K562 (cell line): ENCODE measurements at regions not wholly inside any gene's neighbourhood (a gene's known extent, or its start where the extent isn't known, plus 50 kb on each side); places are given as distances from the start of the nearest gene placed in this dataset.

Source experiments
- ATAC-seq: fragments of 200-7000 bp; cut with Tn5 transposase; 3 replicates; pipeline ENCODE4 v1.9.1; 2020; ENCODE audit warnings: moderate library complexity
- BruUV-seq: library from RNA; stranded (reverse); fragments of 400-500 nt; replicated peaks from 2 replicates; lab custom pipeline; 2021; lab: Mats Ljungman, UMichigan
- CTCF ChIA-PET: fragments of 300-600 bp; formaldehyde crosslinking; extraction: SDS; loops from one replicate; lab custom pipeline; 2021; ENCODE audit warnings: low intra/inter-chr PET ratio; lab: Yijun Ruan, JAX
- POLR2A ChIA-PET: fragments of 300-600, 350-650 bp; sonication (Branson Sonifier 250); formaldehyde crosslinking; extraction: SDS; loops from one replicate; lab custom pipeline; 2021; ENCODE audit warnings: antibody characterized with exemption, inconsistent platforms; lab: Yijun Ruan, JAX
- DNase-seq, 4 experiments: peaks; one replicate each; pipeline versions ENCODE4 v3.0.0 to v3.0.0-alpha.2; 2011 to 2018; ENCODE audit warnings: low spot score in 3 of 4, mixed read lengths in 3 of 4; ENCODE audit errors: extremely low read depth in 1 of 4
- FAIRE-seq: peaks from 2 replicates; lab custom pipeline; 2011; peaks lifted over from hg19 to GRCh38; lab: Jason Lieb, UNC
- H2AFZ ChIP-seq: 2 replicates; pipeline ENCODE4 v1.6.0; 2011; ENCODE audit warnings: low read depth, low read length, control low read depth, inconsistent platforms
- H3K27ac ChIP-seq: fragments of 200-600 bp; 3 replicates; pipeline ENCODE4 v1.8.0; 2011; ENCODE audit warnings: low read depth, mild to moderate bottlenecking, control low read depth, inconsistent platforms, low read length, moderate library complexity, mixed read lengths; ENCODE audit errors: extremely low read depth
- H3K27me3 ChIP-seq, 2 experiments: fragments of 300-600 bp in 1 of 2; 2 replicates in 1 of 2; 3 replicates in 1 of 2; pipeline versions ENCODE4 v1.6.0 to v1.8.0; 2011; ENCODE audit warnings: inconsistent platforms in 2 of 2, low read length in 2 of 2, mild to moderate bottlenecking in 1 of 2, mixed read lengths in 1 of 2, moderate library complexity in 1 of 2; ENCODE audit not compliant: control insufficient read depth in 2 of 2, insufficient read depth in 2 of 2
- H3K36me3 ChIP-seq: fragments of 300-600 bp; 3 replicates; pipeline ENCODE4 v1.8.0; 2011; ENCODE audit warnings: mild to moderate bottlenecking, low read length, inconsistent platforms; ENCODE audit not compliant: control insufficient read depth, insufficient read depth
- H3K4me1 ChIP-seq, 2 experiments: fragments of 200-600 bp in 1 of 2; replicated peaks in 1 of 2; 2 replicates in 1 of 2; 3 replicates in 1 of 2; pipeline versions ENCODE4 v1.5.1 to v1.8.0; 2011; ENCODE audit warnings: inconsistent platforms in 2 of 2, low read length in 2 of 2, mild to moderate bottlenecking in 1 of 2, mixed read lengths in 1 of 2, moderate library complexity in 1 of 2; ENCODE audit not compliant: control insufficient read depth in 2 of 2, insufficient read depth in 2 of 2
- H3K4me2 ChIP-seq: 2 replicates; pipeline ENCODE4 v1.6.1; 2011; ENCODE audit warnings: low read length, control low read depth, inconsistent platforms, mixed read lengths; ENCODE audit not compliant: insufficient read depth
- H3K4me3 ChIP-seq: fragments of 200-600 bp; sonication (generic), shearing (Covaris generic); 2 replicates; pipeline ENCODE4 v1.5.1; 2016; ENCODE audit warnings: control low read depth, inconsistent platforms
- H3K79me2 ChIP-seq: fragments of 200-600 bp; 3 replicates; pipeline ENCODE4 v1.8.0; 2011; ENCODE audit warnings: low read length, inconsistent platforms; ENCODE audit not compliant: control insufficient read depth, insufficient read depth
- H3K9ac ChIP-seq, 2 experiments: 2 replicates each; pipeline versions ENCODE4 v1.6.0 to v1.6.1; 2011; ENCODE audit warnings: low read depth in 2 of 2, low read length in 2 of 2, control low read depth in 1 of 2, inconsistent platforms in 1 of 2, mild to moderate bottlenecking in 1 of 2, mixed read lengths in 1 of 2; ENCODE audit not compliant: insufficient read depth in 1 of 2
- H3K9me1 ChIP-seq: one replicate; pipeline ENCODE4 v1.6.0; 2011; ENCODE audit warnings: inconsistent platforms, mild to moderate bottlenecking, low read length, moderate library complexity; ENCODE audit not compliant: control insufficient read depth, insufficient read depth
- H3K9me3 ChIP-seq: replicated peaks from 2 replicates; pipeline ENCODE4 v1.5.1; 2011; ENCODE audit warnings: low read depth, low read length, inconsistent platforms; ENCODE audit not compliant: control insufficient read depth, insufficient read depth
- H4K20me1 ChIP-seq: replicated peaks from 2 replicates; pipeline ENCODE4 v1.6.1; 2011; ENCODE audit warnings: low read length, inconsistent platforms, mixed read lengths; ENCODE audit not compliant: control insufficient read depth, insufficient read depth
- ARNT ChIP-seq, 2 experiments: fragments of 450-650 bp; IDR thresholded peaks; 2 replicates each; pipeline ENCODE4 v1.6.1; 2016; ENCODE audit warnings: mild to moderate bottlenecking in 1 of 2
- EP300 ChIP-seq: IDR thresholded peaks from 2 replicates; pipeline ENCODE4 v1.6.1; 2012; ENCODE audit warnings: low read length, improper control_type of control experiment
- HDAC6 ChIP-seq: IDR thresholded peaks from 2 replicates; pipeline ENCODE4 v1.6.1; 2012; ENCODE audit warnings: low read depth, mild to moderate bottlenecking, control low read depth, inconsistent platforms, low read length, moderate library complexity
- HMG20A ChIP-seq: fragments of 450-650 bp; formaldehyde crosslinking; conservative IDR thresholded peaks from 2 replicates; pipeline ENCODE4 v1.4.0; 2020; ENCODE audit warnings: mild to moderate bottlenecking, mixed read lengths
- MECOM ChIP-seq: fragments of 250-450 bp; sonication (Bioruptor Pico); IDR thresholded peaks from 2 replicates; pipeline ENCODE4 v1.8.0; 2022; ENCODE audit warnings: inconsistent platforms
- NCOA2 ChIP-seq, 2 experiments: fragments of 450-650 bp; IDR thresholded peaks; 2 replicates each; pipeline ENCODE4 v1.6.1; 2018; ENCODE audit warnings: mild to moderate bottlenecking in 2 of 2, moderate library complexity in 1 of 2; ENCODE audit not compliant: partially characterized antibody in 2 of 2
- POLR3G ChIP-seq: IDR thresholded peaks from 2 replicates; pipeline ENCODE4 v1.6.1; 2011; ENCODE audit not compliant: insufficient read length, insufficient replicate concordance; ENCODE audit errors: extremely low read depth
- SAP30 ChIP-seq: fragments of 200-600 bp; sonication (generic); IDR thresholded peaks from 2 replicates; pipeline ENCODE4 v1.6.1; 2012; ENCODE audit warnings: borderline replicate concordance, low read depth, mild to moderate bottlenecking, moderate library complexity, low read length, control low read depth, inconsistent platforms; ENCODE audit not compliant: insufficient read depth, poor library complexity, severe bottlenecking
- SIRT6 ChIP-seq: IDR thresholded peaks from one replicate; pipeline ENCODE4 v1.6.1; 2012; ENCODE audit warnings: low read depth, mild to moderate bottlenecking, control low read depth, inconsistent platforms, low read length, moderate library complexity
- ZC3H8 ChIP-seq: fragments of 450-650 bp; IDR thresholded peaks from 2 replicates; pipeline ENCODE4 v1.6.1; 2017
- WGBS: fragments of 100-300 bp; shearing (Covaris generic); methylation state at CpG from one replicate; pipeline ENCODE4 v1.1.6; 2016; ENCODE audit warnings: low coverage, mixed read lengths; ENCODE audit not compliant: insufficient coverage; ENCODE audit errors: missing lambda C conversion rate; 5-methylcytosine and 5-hydroxymethylcytosine counted together
- in situ Hi-C: fragments of 300-500 bp; cut with MboI; formaldehyde crosslinking; loops from 4 replicates; pipeline ENCODE4 v1.15.0; 2018; ENCODE audit warnings: inconsistent platforms, mixed read lengths
- intact Hi-C: fragments of 100-400 bp; cut with micrococcal nuclease; formaldehyde crosslinking; loops from 2 replicates; pipeline ENCODE4 v1.14.2; 2022
- TF ChIP-seq, protein P1 (sequence below): fragments of 450-650 bp; IDR thresholded peaks from 2 replicates; pipeline ENCODE4 v1.6.1; 2017; ENCODE audit warnings: antibody characterized with exemption
- TF ChIP-seq, protein P2 (sequence below): sonication (generic); formaldehyde crosslinking; IDR thresholded peaks from 2 replicates; pipeline ENCODE4 v1.8.0; 2022; ENCODE audit warnings: mild to moderate bottlenecking, missing genetic modification reagents
- TF ChIP-seq, protein P3 (sequence below): fragments of 250-450 bp; sonication (Bioruptor Pico); IDR thresholded peaks from 2 replicates; pipeline ENCODE4 v1.5.0; 2021; ENCODE audit warnings: mild to moderate bottlenecking, borderline replicate concordance
- TF ChIP-seq, protein P4 (sequence below), 2 experiments: IDR thresholded peaks; 2 replicates each; pipeline ENCODE4 v1.6.1; 2011; ENCODE audit warnings: borderline replicate concordance in 1 of 2, control low read depth in 1 of 2, low read depth in 1 of 2, low read length in 1 of 2, mild to moderate bottlenecking in 1 of 2, mixed read lengths in 1 of 2, moderate library complexity in 1 of 2; ENCODE audit not compliant: insufficient read depth in 1 of 2, insufficient read length in 1 of 2, poor library complexity in 1 of 2, severe bottlenecking in 1 of 2; ENCODE audit errors: extremely low read depth in 1 of 2

DNA sequence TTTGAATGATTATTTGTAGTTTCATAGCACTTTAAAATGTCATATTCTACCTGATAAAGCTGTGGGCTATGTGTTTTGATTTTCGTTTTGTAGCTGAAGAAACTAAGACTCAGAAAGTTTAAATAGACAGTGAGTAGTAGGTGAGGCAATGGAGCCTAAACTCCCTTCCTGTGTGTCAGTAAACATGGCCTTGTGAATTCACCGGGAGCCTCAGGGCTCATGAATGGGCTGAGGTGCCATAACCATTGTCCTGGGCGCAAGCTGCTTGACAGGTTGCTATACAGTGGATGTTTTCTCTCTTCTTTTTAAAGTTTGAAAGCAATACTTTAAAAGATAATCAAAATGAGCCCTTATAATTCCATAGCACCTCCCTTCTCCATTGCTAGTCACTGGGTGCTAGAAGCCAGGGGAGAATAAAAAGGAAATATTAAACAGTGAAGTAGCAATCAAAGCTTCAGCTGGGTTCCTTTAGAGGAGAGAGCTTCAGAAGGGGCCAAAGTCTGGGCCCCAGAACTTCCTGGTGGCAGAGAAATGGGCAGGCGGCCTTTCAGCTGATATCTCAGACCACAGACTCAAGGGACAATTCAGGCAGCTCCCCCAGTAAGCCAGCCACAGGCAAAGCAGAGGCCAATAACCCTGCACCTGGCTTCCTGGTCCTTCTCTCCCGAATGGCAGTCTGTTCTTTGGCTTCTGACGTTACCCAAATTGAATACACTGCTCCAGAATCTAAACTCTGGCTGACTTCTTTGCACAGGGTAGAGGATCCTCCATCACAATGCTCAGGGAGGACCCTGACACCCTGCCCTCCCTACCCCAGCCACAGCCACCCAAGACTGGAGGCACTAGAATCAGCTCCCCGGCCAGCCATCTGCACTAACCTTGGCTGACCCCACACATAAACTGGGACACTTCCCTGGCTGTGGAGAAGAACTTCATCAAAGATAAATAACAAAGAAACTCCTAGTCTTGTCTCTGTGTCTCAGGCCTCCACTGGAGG is 51.8 kb upstream of the NPAS2 start:
- Histone ChIP-seq H2AFZ (no peak overlapping the region), H3K9me1 (no peaks in the 10 kb centered on the region), H3K27me3 (peaks cover 0 to 9% of the 10 kb centered on the region in 2 experiments; a peak in 1 of 5 replicates), H3K4me1 (no peaks in the 10 kb centered on the region), H3K4me3 (no peak overlapping the region), H3K9ac (no peak overlapping the region), H3K27ac (no peak overlapping the region), H3K36me3 (no peaks in the 10 kb centered on the region), H3K79me2 (no peaks in the 10 kb centered on the region), H3K9me3 (no peaks in the 10 kb centered on the region), H3K4me2 (no peak overlapping the region), H4K20me1 (no peaks in the 10 kb centered on the region)
- no peak for DNase-seq
- BruUV-seq: no TSS peak
- intact Hi-C loops (no loop called here), in situ Hi-C loops (no loop called here)
- WGBS: 0% methylated on average over 7 of the region's 7 CpGs
- POLR2A ChIA-PET: interaction anchor here (0.6 kb wide), 1 partner anchor 18 kb away, joined by 4 read pairs; no protein-coding TSS in a partner anchor
- FAIRE-seq: no peak
- CTCF ChIA-PET: no interaction called here
- ATAC-seq: no peak
- TF ChIP-seq, protein P1, sequence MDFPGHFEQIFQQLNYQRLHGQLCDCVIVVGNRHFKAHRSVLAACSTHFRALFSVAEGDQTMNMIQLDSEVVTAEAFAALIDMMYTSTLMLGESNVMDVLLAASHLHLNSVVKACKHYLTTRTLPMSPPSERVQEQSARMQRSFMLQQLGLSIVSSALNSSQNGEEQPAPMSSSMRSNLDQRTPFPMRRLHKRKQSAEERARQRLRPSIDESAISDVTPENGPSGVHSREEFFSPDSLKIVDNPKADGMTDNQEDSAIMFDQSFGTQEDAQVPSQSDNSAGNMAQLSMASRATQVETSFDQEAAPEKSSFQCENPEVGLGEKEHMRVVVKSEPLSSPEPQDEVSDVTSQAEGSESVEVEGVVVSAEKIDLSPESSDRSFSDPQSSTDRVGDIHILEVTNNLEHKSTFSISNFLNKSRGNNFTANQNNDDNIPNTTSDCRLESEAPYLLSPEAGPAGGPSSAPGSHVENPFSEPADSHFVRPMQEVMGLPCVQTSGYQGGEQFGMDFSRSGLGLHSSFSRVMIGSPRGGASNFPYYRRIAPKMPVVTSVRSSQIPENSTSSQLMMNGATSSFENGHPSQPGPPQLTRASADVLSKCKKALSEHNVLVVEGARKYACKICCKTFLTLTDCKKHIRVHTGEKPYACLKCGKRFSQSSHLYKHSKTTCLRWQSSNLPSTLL: no peak
- TF ChIP-seq MECOM: no peak
- TF ChIP-seq ZC3H8: no peak
- no peak for TF ChIP-seq SAP30
- TF ChIP-seq NCOA2 (IDR thresholded peaks at IDR 0.05; ENCODE audit: partially characterized antibody in 2 of 2): no peak
- no peak for TF ChIP-seq HMG20A (CRISPR knock-in tag)
- no peak for TF ChIP-seq HDAC6
- no peak for TF ChIP-seq SIRT6
- TF ChIP-seq, protein P2, sequence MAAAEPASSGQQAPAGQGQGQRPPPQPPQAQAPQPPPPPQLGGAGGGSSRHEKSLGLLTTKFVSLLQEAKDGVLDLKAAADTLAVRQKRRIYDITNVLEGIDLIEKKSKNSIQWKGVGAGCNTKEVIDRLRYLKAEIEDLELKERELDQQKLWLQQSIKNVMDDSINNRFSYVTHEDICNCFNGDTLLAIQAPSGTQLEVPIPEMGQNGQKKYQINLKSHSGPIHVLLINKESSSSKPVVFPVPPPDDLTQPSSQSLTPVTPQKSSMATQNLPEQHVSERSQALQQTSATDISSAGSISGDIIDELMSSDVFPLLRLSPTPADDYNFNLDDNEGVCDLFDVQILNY (CRISPR knock-in tag): no peak
- TF ChIP-seq ARNT (IDR thresholded peaks at IDR 0.05): no peak
- TF ChIP-seq, protein P3, sequence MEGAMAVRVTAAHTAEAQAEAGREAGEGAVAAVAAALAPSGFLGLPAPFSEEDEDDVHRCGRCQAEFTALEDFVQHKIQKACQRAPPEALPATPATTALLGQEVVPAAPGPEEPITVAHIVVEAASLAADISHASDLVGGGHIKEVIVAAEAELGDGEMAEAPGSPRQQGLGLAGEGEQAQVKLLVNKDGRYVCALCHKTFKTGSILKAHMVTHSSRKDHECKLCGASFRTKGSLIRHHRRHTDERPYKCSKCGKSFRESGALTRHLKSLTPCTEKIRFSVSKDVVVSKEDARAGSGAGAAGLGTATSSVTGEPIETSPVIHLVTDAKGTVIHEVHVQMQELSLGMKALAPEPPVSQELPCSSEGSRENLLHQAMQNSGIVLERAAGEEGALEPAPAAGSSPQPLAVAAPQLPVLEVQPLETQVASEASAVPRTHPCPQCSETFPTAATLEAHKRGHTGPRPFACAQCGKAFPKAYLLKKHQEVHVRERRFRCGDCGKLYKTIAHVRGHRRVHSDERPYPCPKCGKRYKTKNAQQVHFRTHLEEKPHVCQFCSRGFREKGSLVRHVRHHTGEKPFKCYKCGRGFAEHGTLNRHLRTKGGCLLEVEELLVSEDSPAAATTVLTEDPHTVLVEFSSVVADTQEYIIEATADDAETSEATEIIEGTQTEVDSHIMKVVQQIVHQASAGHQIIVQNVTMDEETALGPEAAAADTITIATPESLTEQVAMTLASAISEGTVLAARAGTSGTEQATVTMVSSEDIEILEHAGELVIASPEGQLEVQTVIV (CRISPR knock-in tag): no peak
- no peak for TF ChIP-seq EP300
- TF ChIP-seq POLR3G: no peak
- TF ChIP-seq, protein P4, sequence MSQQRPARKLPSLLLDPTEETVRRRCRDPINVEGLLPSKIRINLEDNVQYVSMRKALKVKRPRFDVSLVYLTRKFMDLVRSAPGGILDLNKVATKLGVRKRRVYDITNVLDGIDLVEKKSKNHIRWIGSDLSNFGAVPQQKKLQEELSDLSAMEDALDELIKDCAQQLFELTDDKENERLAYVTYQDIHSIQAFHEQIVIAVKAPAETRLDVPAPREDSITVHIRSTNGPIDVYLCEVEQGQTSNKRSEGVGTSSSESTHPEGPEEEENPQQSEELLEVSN (IDR thresholded peaks at IDR 0.05; ENCODE audit: borderline replicate concordance in 1 of 2, extremely low read depth in 1 of 2, insufficient read depth in 1 of 2, insufficient read length in 1 of 2, low read depth in 1 of 2, low read length in 1 of 2, poor library complexity in 1 of 2, severe bottlenecking in 1 of 2): no peak
